ENCODE measurements at regions not wholly inside any gene's neighbourhood (a gene's known extent, or its start where the extent isn't known, plus 50 kb on each side); places are given as distances from the start of the nearest gene placed in this dataset.
"Not testable (repeated sequence)": the region's sequence is repeated elsewhere in the genome, so short reads cannot be mapped to it uniquely, and the experiment has no call there.

- DNase-seq = not testable (repeated sequence)
Observed at GRCh38 chr1:147348592-147348991, 106.1 kb downstream of the CHD1L start.

- DNase-seq = no peak
Observed at GRCh38 chr1:147349533-147349932, 107.0 kb downstream of the CHD1L start.

GRCh38 chr1:147351140-147351835, 108.8 kb downstream of the CHD1L start:
- no peak for DNase-seq

GRCh38 chr1:147377263-147378246, 135.1 kb downstream of the CHD1L start:
- DNase-seq = no peak

GRCh38 chr1:147379889-147380288, 137.4 kb downstream of the CHD1L start:
- no peak for DNase-seq

- DNase-seq = no peak
Observed at GRCh38 chr1:147384804-147385203, 142.3 kb downstream of the CHD1L start.

GRCh38 chr1:147388969-147389368, 146.5 kb downstream of the CHD1L start:
- no peak for DNase-seq

GRCh38 chr1:147389532-147390184, 147.2 kb downstream of the CHD1L start:
- DNase-seq = peak; percentile 42

GRCh38 chr1:147390185-147390542, 147.7 kb downstream of the CHD1L start:
- DNase-seq = no peak

GRCh38 chr1:147391114-147391513, 148.6 kb downstream of the CHD1L start:
- DNase-seq = no peak

GRCh38 chr1:147402326-147403045, 138.8 kb upstream of the BCL9 start:
- DNase-seq = peak; percentile 6

- not testable (repeated sequence) for DNase-seq
Observed at GRCh38 chr1:147404344-147404743, 137.0 kb upstream of the BCL9 start.

GRCh38 chr1:147409886-147410285, 131.4 kb upstream of the BCL9 start:
- no peak for DNase-seq

GRCh38 chr1:147413110-147413605, 128.1 kb upstream of the BCL9 start:
- DNase-seq = no peak

GRCh38 chr1:147414505-147415163, 126.7 kb upstream of the BCL9 start:
- DNase-seq = no peak

GRCh38 chr1:147417024-147417423, 124.3 kb upstream of the BCL9 start:
- no peak for DNase-seq

- DNase-seq = peak; percentile 5
Observed at GRCh38 chr1:147423100-147423827, 118.0 kb upstream of the BCL9 start.

- no peak for DNase-seq
Observed at GRCh38 chr1:147434921-147435320, 106.4 kb upstream of the BCL9 start.

- DNase-seq = no peak
Observed at GRCh38 chr1:147444381-147444780, 96.9 kb upstream of the BCL9 start.

GRCh38 chr1:147451628-147452027, 89.7 kb upstream of the BCL9 start:
- no peak for DNase-seq

- no peak for DNase-seq
Observed at GRCh38 chr1:147452809-147453208, 88.5 kb upstream of the BCL9 start.
